Muscle layer of duodenum (tissue), 2 donors: ENCODE measurements at regions not wholly inside any gene's neighbourhood (a gene's known extent, or its start where the extent isn't known, plus 50 kb on each side); places are given as distances from the start of the nearest gene placed in this dataset.

ENCODE experiments used
- H3K27ac ChIP-seq: one replicate; pipeline ENCODE4 v1.7.0; 2013; ENCODE audit warnings: mild to moderate bottlenecking, low read length
- H3K27me3 ChIP-seq: one replicate; pipeline ENCODE4 v1.7.0; 2013; ENCODE audit warnings: low read depth, mild to moderate bottlenecking, control low read depth, low read length
- H3K36me3 ChIP-seq, 2 donors: one replicate each; pipeline ENCODE4 v1.7.0; 2013; ENCODE audit warnings: low read length in 2 of 2, control low read depth in 1 of 2, mild to moderate bottlenecking in 1 of 2; ENCODE audit not compliant: insufficient read depth in 2 of 2, control insufficient read depth in 1 of 2
- H3K4me1 ChIP-seq, 2 donors: one replicate each; pipeline ENCODE4 v1.7.0; 2013; ENCODE audit warnings: low read length in 2 of 2, mild to moderate bottlenecking in 2 of 2, control low read depth in 1 of 2, moderate library complexity in 1 of 2; ENCODE audit not compliant: insufficient read depth in 2 of 2, control insufficient read depth in 1 of 2
- H3K4me3 ChIP-seq, 2 donors: one replicate each; pipeline ENCODE4 v1.7.0; 2013; ENCODE audit warnings: low read length in 2 of 2, low read depth in 1 of 2, mild to moderate bottlenecking in 1 of 2
- H3K9me3 ChIP-seq, 2 donors: one replicate each; pipeline ENCODE4 v1.7.0; 2013; ENCODE audit warnings: low read length in 2 of 2, control low read depth in 1 of 2, mild to moderate bottlenecking in 1 of 2; ENCODE audit not compliant: control insufficient read depth in 1 of 2
- donor health status: healthy.

- Histone ChIP-seq H3K36me3 (no peaks in the 10 kb centered on the region), H3K4me3 (no peak overlapping the region), H3K4me1 (peaks cover 0 to 6% of the 10 kb centered on the region in 2 donors), H3K27ac (no peak overlapping the region), H3K9me3 (no peaks in the 10 kb centered on the region), H3K27me3 (no peaks in the 10 kb centered on the region)
These were observed 227.9 kb downstream of the BCAS1 start for GRCh38 chr20:53842301-53843099.

- Histone ChIP-seq H3K9me3 (no peaks in the 10 kb centered on the region), H3K27ac (no peak overlapping the region), H3K36me3 (no peaks in the 10 kb centered on the region)
These were observed 228.7 kb downstream of the BCAS1 start for GRCh38 chr20:53841741-53842140.

DNA sequence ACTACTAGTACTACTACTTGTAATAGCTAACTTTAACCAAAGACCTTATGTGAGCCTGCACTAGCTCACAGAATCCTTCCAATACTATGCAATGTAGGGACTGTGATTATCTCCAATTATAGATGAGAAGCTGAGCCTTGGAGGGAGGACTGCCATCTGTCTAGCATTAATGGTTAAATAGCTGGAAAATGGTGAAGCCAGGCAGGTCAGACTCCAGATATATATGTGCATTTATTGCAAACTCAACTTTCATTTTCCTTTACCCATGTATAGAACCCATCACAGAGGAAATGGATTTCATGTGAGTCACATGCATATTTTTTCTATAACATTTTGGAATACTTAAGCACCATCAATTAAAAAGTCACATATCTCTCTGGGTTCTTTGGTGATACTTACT lies 229.9 kb downstream of the BCAS1 start:
- Histone ChIP-seq H3K36me3 (no peaks in the 10 kb centered on the region), H3K4me3 (no peak overlapping the region), H3K9me3 (no peaks in the 10 kb centered on the region), H3K4me1 (peaks cover 0 to 6% of the 10 kb centered on the region in 2 donors), H3K27ac (no peak overlapping the region), H3K27me3 (no peaks in the 10 kb centered on the region)

More at GRCh38 chr20:53841741-53842140, 228.7 kb downstream of the BCAS1 start:
- H3K4me3 ChIP-seq = no peak overlapping the region
- H3K27me3 ChIP-seq = no peaks in the 10 kb centered on the region
- peaks cover 0 to 6% of the 10 kb centered on the region in 2 donors for H3K4me1 ChIP-seq

GRCh38 chr20:53839423-53840176 lies 230.8 kb downstream of the BCAS1 start:
- Histone ChIP-seq H3K27me3 (no peaks in the 10 kb centered on the region), H3K36me3 (no peaks in the 10 kb centered on the region), H3K9me3 (no peaks in the 10 kb centered on the region), H3K4me1 (peaks cover 0 to 6% of the 10 kb centered on the region in 2 donors), H3K4me3 (no peak overlapping the region), H3K27ac (no peak overlapping the region)

DNA sequence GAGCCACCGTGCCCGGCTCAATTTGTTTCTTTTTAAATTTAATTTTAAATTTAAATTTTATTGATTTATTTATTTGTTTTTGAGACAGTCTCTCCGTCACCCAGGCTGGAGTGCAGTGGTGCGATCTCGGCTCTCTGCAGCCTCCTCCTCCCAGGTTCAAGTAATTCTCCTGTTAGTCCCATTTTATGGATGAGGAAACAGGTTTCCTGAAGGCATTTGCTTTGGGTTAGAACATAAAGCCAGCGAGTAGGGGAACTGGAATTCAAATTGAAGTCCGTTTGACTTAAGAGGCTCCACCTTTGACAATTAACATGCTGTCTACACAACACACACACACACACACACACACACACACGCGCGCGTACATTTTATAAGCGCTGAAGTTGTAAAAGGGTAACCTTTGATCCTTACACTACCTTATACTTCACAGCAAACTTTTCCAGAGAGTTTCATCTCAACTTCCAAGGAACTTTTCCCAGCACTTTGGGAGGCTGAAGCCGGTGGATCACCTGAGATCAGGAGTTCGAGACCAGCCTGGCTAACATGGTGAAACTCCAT lies 232.0 kb downstream of the BCAS1 start:
- Histone ChIP-seq H3K27me3 (no peaks in the 10 kb centered on the region), H3K4me3 (no peak overlapping the region), H3K4me1 (peaks cover 0 to 6% of the 10 kb centered on the region in 2 donors), H3K27ac (no peak overlapping the region), H3K36me3 (no peaks in the 10 kb centered on the region), H3K9me3 (no peaks in the 10 kb centered on the region)

GRCh38 chr20:53837126-53837826 lies 233.1 kb downstream of the BCAS1 start:
- H3K4me3 ChIP-seq = no peak overlapping the region
- H3K4me1 ChIP-seq = peaks cover 0 to 6% of the 10 kb centered on the region in 2 donors
- no peak overlapping the region for H3K27ac ChIP-seq
- H3K27me3 ChIP-seq = no peaks in the 10 kb centered on the region
- H3K36me3 ChIP-seq = no peaks in the 10 kb centered on the region
- no peaks in the 10 kb centered on the region for H3K9me3 ChIP-seq

DNA sequence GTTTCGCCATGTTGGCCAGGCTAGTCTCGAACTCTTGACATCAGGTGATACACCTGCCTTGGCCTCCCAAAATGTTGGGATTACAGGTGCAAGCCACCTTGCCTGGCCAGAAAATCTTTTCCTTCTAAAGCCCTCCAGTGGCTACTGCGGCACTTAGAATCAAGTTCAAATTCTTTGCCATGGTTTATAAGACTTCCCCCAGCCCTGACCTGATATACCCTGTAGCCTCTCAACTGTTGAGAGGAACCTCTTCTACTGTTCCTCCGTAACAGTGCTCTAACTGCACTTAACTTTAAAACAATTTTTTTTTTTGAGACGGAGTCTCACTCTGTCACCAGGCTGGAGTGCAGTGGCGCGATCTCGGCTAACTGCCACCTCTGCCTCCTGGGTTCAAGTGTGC lies 235.6 kb downstream of the BCAS1 start:
- H3K4me1 ChIP-seq = peaks cover 0 to 5% of the 10 kb centered on the region in 2 donors
- H3K9me3 ChIP-seq = no peaks in the 10 kb centered on the region
- H3K4me3 ChIP-seq = no peak overlapping the region
- H3K36me3 ChIP-seq = peaks cover 0 to 6% of the 10 kb centered on the region in 2 donors
- no peaks in the 10 kb centered on the region for H3K27me3 ChIP-seq
- no peak overlapping the region for H3K27ac ChIP-seq

- peaks cover 0 to 1% of the 10 kb centered on the region in 2 donors for H3K4me1 ChIP-seq
- no peak overlapping the region for H3K4me3 ChIP-seq
- H3K27me3 ChIP-seq = no peaks in the 10 kb centered on the region
- peaks cover 0 to 11% of the 10 kb centered on the region in 2 donors for H3K36me3 ChIP-seq
- no peaks in the 10 kb centered on the region for H3K9me3 ChIP-seq
- H3K27ac ChIP-seq = no peak overlapping the region
These were observed 236.3 kb downstream of the BCAS1 start for GRCh38 chr20:53834062-53834442.

DNA sequence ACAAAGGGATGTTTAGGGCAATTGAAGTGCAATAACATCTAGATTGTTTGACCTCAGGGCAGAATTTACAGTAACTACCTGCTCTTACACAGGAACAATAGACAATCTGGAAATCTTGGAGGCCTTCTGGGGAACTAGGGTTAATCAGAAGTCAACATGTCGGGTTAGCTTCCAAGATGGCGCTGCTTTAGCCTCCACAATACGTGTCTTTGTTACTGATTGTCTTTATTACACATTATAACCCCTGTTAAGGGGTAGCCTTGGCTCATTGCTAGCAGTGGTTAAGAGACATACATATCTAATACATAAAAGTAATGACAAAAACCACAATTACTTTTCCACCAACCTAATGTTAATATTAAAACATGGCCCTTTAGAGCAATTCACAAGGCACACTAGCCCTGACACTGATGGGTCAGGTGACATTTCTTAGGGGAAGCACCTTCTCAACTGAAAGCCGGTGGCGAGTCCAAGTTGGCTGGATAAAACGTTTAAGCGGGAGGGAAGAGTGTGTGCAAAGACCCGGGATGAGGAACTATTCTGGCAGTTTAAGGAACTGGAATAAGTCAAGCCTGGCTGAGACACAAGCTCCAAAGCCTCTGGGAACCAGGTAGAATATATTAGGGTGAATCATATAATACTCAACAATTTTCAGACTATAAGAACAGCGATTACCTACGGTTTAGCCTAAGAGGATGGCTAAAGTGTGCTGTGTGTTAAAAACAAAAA lies 236.9 kb downstream of the BCAS1 start:
- Histone ChIP-seq H3K9me3 (no peaks in the 10 kb centered on the region), H3K36me3 (peaks cover 0 to 17% of the 10 kb centered on the region in 2 donors), H3K27me3 (no peaks in the 10 kb centered on the region), H3K4me3 (no peak overlapping the region), H3K4me1 (peaks cover 0 to 6% of the 10 kb centered on the region in 2 donors), H3K27ac (no peak overlapping the region)

DNA sequence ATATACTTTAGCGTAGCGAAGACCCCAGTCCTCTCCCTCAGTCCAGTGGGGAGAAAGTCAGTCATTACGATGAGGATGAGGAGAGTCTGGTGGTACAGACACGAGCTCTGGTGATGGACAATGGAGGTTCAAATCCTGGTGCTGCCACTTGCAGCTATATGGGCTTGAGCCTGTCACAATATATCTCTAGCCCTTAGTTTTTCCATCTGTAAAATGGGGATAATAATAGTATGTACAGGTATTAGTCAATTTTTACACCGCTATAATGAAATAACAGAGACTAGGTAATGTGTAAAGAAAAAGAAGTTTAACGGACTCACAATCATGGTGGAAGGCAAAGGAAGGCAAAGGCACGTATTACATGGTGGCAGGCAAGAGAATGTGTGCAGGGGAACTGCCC lies 237.9 kb downstream of the BCAS1 start:
- Histone ChIP-seq H3K36me3 (peaks cover 0 to 21% of the 10 kb centered on the region in 2 donors), H3K4me1 (peaks cover 3 to 13% of the 10 kb centered on the region in 2 donors), H3K4me3 (no peak overlapping the region), H3K27ac (no peak overlapping the region), H3K9me3 (no peaks in the 10 kb centered on the region), H3K27me3 (no peaks in the 10 kb centered on the region)
